OCI-M2 (cell line): ENCODE measurements at regions not wholly inside any gene's neighbourhood (a gene's known extent, or its start where the extent isn't known, plus 50 kb on each side); places are given as distances from the start of the nearest gene placed in this dataset.

Experiments
- DNase-seq: peaks from one replicate; lab custom pipeline; 2025; ENCODE audit not compliant: unreplicated experiment; lab: John Stamatoyannopoulos, UW

DNA sequence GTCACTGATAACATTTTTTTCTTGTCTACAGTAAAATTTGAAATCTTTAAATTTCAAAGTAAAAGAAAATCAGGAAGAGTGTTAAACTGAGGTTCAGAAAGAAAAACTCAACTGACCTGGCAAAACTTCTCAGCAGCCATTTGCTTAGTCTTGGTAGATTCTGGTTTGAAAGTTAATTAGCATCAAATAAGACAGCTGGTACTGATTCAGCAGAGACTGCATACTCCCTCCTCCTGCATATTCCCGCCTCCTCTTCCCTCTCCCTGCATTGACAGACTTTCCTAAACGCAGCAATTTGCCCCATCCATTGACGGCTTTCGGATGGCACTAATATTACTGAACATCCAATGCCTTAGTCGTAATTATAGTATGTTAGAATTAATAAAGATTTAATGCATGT lies 520.8 kb downstream of the FLRT2 start:
- no peak for DNase-seq

DNA sequence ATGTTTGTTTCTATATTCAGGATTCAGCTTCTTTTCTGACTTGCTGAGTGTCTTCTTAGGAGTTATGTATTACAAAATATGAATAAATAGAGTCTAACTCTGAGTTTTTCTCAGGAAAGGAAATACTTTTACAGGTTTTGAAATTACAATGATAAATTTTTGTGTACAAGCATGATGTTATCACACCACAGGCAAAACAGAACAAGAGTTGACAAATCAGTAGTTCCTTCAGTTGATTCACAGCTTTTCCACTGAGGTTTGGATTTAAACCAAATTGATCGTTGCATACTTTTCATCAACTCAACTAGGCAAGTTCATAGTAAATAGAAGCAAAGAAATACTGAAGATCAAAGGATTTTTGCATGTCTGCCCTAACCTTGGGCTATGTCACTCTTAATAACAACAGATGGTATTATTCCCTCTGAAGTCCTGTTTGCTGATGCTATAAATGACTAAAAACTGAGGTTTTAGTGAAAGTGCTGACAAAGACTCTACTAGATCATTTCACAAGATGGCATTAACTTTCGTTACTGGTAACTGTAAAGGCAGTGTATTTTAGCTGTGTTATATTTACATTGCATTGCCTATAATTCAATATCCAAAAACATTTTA lies 520.2 kb downstream of the FLRT2 start:
- no peak for DNase-seq

DNA sequence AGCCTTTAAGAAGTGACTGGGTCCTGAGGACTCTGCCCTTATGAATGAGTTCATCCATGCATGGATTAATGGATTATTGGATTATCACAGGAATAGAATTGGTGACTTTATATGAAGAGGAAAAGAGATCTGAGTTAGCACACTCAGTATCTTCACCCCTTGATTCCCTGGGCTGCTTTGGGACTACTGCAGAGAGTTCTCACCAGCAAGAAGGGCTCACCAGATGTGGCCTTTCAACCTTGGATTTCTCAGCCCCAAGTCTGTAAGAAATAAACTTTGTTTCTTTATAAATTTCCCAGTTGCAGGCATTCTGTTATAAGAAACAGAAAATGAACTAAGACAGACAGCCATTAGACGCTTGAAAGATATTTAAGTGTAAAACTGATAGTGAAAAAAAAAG lies 509.2 kb downstream of the FLRT2 start:
- no peak for DNase-seq

GRCh38 chr14:86038387-86039042 lies 508.6 kb downstream of the FLRT2 start:
- no peak for DNase-seq

GRCh38 chr14:86035882-86036281 lies 505.9 kb downstream of the FLRT2 start:
- DNase-seq = no peak

DNA sequence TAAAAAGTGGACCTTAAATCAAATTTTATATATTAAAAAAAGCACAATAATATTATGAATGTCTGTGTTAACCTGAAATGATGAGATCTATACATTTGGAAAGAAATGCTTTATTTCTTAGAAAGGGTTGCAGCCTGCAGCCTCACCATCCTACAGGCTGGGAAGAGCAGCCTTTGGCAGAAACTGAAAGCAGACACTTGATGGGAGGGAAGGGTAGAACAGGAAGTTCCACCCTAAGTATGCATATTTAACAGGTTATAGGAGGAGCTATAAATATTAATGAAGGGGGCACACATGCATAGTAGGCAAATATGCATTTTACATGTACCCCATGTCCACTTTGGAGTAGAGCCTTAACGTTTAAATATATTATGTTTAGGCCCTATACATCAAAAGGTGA lies 498.0 kb downstream of the FLRT2 start:
- DNase-seq = no peak

DNA sequence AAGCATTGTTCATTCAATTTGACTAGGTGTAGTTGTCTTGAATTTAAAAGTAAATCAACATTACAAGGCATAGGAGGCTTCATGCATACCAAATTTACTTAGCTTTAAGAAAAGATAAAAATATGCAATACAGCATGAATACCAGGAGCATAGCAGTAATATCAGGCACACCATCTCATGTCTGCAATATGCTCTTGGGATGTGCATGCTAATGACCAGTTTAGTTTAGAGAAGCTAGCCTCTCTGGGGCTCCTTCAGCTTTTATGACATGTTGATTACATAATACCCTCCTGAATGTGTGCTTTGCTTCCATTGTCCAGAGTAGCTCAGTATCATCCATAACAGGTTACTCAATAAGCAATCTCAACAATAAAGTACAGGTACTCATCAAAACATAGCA lies 497.2 kb downstream of the FLRT2 start:
- DNase-seq = no peak

DNA sequence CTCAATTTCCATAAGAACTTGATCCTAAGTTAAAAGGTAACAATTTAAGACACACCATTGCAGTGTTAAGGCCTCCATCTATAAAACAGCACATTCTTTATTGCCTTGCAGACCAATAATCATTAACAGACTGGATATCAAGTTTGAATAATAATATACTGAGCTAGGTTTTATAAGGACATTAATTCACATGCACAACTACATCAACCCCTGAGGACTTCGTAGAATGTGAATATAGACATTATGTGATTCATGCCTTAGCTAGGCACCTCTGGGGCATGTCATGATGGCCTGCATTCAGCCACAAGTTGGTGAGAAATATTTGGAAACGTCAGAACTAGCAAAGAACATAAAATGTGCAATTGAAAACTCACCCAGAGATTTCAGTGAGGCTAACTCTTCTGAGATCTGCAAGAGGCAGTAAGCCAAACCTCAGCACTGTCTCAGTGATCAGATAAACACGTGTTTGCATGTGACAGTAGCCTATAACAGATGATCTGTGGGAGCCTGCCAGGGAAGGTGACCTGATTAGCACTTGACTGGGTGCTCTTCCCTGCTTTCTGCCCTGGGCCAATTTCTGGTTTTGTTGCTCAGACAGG lies 492.2 kb downstream of the FLRT2 start:
- DNase-seq = no peak

GRCh38 chr14:86020841-86021240 lies 490.9 kb downstream of the FLRT2 start:
- DNase-seq = no peak

- no peak for DNase-seq
Measured at GRCh38 chr14:86015941-86016340, 486.0 kb downstream of the FLRT2 start.

DNA sequence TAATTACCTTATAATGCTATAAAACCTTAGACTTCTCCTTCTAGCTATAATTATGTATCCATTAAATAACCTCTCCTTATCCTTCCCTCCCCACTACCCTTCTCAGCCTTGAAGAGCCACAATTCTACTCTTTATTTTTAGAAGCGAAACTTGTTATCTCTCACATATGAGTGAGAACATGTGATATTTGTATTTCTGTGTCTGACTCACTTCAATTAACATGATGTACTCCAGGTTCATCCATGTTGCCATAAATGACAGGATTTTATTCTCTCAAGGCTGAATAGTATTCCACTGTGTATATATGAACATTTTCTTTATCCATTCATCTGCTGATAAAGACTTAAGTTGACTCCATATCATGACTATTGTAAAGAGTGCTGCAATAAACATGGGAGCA lies 485.6 kb downstream of the FLRT2 start:
- DNase-seq = no peak

GRCh38 chr14:86013641-86014040 lies 483.7 kb downstream of the FLRT2 start:
- DNase-seq = no peak

- DNase-seq = no peak
Measured at GRCh38 chr14:86012461-86012860, 482.5 kb downstream of the FLRT2 start.

- no peak for DNase-seq
Measured at GRCh38 chr14:86003998-86004397, 474.1 kb downstream of the FLRT2 start.

- DNase-seq = no peak
Measured at GRCh38 chr14:85996551-85996950, 466.6 kb downstream of the FLRT2 start.

DNA sequence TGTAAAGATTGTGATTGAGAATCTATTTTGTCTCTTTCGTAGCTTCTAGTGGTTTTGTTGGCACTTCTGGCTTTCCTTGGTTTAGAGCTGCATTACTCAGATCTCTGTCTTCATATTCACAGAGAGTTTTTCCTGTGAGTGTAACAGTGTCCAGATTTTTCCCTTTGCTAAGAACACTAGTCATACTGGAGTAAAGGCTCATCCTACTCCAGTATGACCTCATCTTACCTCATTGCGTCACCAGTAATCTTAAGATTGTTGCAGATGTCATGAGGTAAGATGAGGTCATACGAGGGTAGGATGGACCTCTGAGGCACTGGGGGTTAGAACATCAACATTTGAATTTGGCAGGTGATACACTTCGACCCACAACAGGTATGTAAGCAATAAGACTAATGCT lies 461.2 kb downstream of the FLRT2 start:
- DNase-seq = no peak

DNA sequence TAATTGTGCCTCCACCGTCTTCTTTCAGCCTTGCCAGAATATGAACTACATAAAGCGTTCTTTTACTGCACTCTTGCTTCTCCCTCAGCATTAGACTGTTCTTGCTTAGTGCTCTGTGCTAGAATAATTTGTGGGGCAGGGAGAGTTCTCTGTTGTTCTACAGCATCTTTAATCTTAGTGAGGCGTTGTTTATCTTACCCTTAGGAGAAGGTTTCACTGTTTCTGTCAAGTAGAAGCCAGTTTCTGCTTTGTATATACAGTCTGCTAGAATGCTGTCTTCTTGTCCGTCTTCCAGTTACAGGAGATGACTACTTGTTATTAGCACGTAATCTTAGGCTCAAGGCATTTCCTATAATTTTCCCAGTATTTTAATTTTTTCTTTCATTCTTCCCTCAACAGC lies 458.0 kb downstream of the FLRT2 start:
- no peak for DNase-seq

DNA sequence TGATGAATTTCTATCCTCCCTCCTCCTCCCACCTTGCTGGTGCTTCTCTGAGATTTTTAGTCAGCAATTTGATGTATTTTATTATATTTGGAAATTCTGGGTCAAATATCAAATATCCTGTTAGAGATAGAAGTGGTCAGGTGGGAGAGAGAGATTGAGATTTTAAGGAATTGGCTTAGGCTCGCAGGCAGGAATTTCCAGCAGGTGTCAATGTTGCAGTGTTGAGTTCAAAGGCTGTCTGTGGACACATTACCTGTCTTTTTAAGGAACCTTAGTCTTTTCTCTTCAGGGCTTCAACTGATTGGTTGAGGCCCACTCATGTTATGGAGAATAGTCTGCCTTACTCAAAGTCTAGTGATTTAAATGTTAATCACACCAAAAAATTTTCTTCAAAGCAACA lies 457.3 kb downstream of the FLRT2 start:
- DNase-seq = no peak

GRCh38 chr14:85978582-85979250 lies 448.8 kb downstream of the FLRT2 start:
- DNase-seq = no peak

- no peak for DNase-seq
Measured at GRCh38 chr14:85974602-85975001, 444.7 kb downstream of the FLRT2 start.

DNA sequence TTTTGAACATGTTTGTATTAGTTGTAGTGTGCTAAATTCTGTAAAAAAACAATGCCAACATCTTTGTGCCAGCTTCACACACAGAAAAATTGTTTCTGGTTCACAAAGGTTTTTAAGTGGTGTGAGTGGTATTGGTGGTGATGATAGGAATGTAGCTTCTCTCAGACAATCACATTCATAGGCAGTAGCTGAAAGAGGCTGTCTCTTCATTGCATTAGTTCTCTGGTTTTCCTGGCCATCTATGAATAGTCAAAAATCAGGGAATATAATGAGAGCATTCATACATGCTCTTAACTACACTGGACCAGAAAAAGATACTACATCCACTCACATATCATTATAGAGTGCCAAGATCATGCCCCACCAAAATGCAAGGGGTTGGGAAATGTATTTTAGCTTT lies 433.5 kb downstream of the FLRT2 start:
- no peak for DNase-seq

DNA sequence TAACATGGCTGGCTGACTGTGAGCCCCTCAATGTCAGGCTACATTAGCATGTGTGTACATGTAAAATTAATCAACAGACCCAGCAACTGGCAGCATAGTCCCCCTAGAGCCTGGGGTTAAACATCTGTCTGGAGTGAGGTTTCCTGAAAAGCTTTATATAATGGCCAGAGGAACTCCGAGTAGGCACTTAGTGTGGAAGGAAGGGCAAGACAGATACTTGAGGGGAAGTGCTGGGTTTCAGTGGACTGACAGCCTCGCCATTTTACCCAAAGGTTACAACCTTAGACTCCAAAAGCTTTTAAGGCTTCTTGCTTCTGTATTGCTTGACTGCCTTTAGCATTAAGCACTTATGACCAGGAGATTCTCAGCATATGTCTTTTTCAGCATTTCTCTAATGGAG lies 430.8 kb downstream of the FLRT2 start:
- DNase-seq = no peak
